Kidney capillary endothelial cell (primary cell): ENCODE measurements at regions not wholly inside any gene's neighbourhood (a gene's known extent, or its start where the extent isn't known, plus 50 kb on each side); places are given as distances from the start of the nearest gene placed in this dataset.

Source experiments
- DNase-seq: peaks from one replicate; pipeline ENCODE4 v3.0.0-alpha.2; 2018; ENCODE audit warnings: low spot score

DNA sequence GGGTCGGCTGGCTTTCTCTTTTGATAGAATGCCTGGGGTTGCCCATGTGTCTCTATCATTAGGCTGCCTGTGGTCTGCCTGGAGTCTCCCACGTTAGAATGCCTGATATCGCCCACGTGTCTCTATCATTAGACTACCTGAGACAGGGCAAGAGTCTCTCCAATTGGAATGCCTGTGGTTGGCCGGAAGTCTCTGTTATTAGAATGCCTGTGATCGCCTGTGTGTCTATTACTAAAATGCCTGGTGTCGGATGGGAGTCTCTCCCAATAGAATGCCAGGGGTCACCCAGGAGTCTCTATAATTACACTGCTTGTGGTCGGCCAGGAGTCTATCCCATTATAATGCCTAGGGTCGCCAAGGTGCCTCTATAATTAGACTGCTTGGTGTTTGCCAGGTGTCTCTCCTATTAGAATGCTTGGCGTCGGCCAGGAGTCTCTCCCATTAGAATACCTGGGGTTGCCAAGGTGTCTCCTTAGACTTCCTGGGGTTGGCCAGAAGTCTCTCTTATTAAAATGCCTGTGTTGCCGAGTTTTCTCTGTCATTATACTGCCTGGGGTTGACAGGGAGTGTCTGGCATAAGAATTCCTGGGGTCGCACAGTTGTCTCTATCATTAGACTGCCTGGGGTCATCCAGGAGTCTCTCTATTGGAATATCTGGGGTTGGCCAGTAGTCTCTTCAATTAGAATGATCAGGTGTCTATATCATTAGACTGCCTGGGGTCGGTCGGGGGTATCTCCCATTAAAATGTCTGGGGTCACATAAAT lies 2272.8 kb downstream of the TP53TG3F start:
- DNase-seq, result no peak

DNA sequence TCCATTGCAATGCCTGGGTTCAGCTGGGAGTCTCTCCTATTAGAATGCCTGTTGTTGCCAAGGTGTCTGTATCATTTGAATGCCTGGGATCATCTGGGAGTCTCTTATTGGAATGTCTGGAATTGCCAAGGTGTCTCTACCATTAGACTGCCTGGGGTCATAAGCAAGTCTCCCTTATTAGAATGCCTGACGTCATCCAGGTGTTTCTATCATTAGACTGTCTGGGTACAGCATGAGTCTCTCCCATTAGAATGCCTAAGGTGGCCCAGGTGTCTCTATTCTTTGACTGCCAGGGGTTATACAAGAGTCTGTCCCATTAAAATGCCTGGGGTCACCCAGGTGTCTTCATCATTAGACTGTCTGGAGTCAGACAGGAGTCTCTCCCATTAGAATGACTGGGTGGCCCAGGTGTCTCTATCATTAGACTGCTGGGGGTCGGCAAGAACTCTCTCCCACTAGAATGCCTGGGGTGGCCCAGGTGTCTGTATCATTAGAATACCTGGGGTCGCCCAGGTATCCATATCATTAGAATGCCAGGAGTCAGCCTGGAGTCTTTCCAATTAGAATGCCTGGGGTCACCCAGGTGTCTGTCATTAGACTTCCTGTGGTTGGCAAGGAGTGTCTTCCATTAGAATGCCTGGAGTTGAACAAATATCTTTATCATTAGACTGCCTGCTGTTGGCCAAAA lies 2274.0 kb downstream of the TP53TG3F start:
- DNase-seq, result no peak

DNA sequence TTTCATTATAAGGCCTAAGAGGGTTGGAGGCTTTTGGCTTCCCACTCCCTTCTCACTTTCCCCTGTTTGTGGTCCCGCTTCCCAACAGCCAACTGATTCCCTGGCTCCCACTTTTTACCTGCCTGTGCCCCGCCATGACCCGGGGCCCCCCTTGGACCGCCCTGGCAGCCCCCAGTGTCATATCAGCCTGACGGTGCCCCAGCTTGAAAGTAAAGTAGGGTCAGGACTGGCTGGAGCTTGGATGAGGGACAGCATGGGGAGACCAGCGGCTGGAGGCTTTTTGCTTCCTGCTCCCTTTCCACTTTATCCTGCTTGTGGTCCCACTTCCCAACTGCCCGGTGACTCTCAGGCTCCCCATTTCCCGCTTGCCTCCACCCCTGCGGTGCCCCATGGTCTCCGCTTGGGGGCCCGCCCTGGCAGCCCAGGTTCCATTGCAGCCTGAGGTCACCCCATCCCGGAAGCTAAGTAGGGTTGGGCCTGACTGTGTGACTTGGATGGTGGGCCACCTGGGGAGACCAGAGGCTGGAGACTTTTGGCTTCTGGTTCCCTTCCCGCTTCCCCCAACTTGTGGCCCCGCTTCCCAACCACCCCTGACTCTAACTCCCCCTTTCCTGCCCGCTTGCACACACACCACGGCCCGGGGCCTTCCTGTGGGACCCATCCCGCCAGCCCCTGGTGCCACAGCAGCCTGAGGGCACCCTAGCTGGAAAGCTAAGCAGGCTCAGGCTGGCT lies 2274.7 kb downstream of the TP53TG3F start:
- no peak for DNase-seq

DNA sequence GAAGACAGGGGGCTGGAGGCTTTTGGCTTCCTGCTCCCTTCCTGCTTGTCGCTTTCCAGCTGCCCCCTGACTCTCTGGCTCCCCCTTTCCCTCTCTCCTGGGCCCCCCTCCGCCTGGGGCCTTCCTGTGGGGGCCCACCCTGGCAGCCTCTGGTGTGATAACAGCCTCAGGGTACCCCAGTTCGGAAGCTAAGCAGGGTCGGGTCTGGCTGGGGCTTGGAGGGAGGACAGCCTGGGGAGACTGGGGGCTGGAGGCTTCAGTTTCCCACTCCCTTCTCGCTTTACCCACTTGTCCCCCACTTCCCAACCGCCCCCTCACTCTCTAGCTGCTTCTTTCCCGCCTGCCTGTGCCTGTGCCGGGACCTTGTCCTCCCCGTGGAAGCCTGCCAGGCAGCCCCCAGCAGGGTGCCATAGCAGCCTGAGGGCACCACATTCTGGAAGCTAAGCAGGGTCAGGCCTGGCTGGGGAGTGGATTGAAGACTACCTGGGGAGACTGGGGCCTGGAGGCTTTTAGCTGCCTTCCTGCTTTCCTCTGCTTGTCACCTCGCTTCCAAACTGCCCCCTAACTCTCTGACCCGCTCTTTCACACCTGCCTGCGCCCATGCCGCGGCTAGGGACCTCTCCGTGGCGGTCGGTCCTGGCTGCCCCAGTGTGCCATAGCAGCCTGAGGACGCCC lies 2275.5 kb downstream of the TP53TG3F start:
- no peak for DNase-seq

DNA sequence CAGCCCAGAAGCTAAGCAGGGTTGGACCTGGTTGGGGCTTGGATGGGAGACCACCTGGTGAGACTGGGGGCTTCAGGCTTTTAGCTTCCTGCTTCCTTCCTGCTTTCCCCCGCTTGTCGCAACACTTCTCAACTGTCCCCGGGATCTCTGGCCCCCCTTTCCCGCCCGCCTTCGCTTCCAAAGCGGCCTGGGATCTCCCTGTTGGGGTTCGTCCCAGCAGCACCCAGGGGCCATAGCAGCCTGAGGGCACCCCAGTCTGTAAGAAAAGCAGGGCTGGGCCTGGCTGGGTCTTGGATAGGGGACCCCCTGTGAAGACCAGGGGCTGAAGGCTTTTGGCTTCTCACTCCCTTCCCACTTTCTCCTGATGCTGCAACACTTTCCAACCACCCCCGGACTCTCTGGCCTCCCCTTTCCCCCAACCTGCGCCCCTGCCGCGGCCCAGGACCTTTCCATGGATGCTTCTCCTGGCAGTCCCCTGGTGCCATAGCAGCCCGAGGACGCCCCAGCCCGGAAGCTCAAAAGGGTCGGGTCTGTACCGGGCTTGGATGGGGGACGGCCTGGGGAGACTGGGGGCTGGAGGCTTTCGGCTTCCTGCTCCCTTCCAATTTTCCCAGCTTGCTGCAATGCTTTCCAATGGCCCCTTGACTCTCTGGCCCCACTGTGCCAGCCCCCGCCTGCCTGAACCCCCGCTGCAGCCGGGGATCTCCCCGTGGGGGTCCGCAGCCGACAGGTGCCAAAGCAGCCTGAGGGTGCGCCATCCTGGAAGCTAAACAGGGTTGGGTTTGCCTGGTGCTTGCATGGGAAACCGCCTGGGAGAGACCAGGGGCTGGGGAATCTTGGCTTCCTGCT lies 2276.2 kb downstream of the TP53TG3F start:
- no peak for DNase-seq

DNA sequence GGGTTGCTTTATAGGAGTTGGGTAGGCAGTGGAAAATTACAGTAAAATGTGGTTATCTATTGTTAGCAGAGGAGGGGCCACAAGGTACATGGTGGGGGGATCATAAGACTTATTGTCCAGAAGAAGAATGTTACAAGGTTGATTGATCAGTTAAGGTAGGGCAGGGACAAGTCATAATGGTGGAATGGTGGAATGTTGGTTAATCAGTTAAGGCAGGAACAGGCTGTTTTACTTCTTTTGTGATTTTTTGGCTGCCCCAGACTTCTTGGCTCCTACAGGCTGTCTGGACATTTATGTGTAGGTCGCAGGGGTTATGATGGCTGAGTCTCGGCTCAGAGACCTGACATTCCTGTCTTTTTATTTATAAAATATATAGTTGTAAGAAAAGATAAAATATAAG lies 2277.1 kb downstream of the TP53TG3F start:
- no peak for DNase-seq

DNA sequence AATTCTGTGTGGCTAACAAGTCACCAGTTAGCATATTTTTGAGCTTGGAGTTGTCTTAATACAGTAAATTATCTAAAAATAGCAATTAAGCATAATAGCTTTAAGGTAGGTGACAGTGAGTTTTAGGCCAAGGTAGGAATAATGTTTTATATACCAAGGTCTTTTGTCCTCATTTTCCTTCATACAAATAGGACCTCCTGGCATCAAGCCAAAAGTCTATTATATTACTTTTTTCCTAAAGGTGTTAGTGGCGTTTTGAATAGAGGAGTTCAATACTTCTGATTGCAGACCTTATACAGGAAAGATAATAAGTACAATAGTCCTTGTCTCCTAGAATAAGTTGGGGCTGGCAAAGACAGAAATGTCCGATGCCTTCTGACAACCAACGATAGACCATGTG lies 2277.7 kb downstream of the TP53TG3F start:
- DNase-seq, result no peak

DNA sequence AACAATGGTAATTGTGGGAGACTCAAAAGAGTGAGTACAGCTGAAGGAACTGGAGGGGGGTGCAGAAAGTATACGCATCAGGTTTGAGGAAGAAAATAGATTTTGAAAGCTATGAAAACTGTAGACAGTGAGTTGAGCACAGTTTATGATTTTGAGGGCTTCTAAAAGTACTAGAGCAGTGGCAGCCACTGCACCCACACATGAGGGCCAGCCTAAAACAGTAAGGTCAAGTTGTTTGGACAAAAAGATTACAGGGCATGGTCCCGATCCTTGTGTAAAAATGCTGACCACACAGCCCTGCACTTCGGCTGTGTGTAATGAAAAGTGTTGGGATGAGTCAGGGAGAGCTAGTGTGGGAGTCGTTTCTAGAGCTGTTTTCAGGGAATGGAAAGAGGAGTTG lies 2282.1 kb downstream of the TP53TG3F start:
- DNase-seq, result no peak

DNA sequence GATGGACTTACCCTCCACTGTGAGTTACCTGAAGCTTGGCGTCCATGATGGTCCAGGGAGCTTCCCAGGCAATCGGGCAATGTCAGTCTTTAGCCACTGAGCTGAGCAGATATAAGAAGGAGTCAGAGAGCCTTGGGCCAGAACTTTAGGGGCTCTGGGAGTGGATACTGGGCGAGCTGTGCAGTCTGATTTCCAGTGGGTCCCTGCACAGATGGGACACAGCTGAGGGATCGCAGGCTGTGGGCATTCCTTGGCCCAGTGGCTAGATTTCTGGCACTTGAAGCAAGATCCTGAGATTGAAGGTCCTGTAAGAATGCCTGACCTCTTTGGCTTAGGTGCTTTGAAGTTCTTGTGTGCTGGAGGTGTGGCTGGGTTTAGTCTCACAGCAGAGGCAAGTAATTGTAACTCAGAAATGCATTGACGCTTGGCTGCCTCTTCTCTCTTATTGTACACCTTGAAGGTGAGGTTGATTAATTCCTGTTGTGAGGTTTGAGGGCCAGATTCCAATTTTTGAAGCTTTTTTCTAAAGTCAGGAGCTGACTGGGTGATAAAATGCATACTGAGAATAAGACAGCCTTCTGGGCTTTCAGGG lies 2283.8 kb downstream of the TP53TG3F start:
- DNase-seq, result no peak

DNA sequence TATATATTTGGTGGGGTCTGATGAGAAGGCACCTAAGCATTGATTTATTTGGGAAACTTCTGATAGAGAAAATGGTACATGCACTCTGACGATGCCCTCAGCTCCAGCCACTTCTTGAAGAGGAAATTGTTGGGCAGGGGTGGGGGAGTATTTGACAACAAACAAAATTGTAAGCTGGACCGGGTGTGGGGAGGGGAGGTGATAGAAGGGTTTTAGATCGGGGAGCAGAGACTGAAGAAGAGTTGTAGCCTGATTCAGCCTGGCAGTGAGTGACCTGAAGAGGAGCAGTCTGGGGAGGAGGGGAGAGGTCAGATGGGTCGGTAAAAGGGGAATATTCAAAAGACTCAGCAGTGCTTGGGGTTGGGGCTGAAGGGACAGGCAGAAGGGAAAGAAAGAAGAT lies 2284.7 kb downstream of the TP53TG3F start:
- no peak for DNase-seq

DNA sequence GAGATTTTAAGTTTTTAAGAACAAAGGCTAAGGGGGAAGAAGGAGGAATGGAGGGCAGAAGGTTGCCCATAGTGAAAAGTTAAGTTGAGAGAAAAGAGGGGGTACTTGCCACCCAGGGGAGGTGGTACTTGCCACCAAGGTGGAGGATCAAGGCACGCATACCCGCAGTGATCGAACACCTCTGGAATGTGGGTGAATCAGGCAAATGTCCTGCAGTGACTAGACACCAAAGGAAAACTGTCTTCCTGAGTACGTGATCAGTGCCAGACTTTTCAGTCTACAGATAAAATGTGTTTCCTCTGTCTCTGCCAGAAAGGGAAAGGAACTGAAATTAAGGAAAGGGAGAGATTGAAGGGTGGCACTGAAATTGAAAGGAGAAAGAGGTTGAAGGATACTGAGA lies 2285.3 kb downstream of the TP53TG3F start:
- DNase-seq, result no peak

DNA sequence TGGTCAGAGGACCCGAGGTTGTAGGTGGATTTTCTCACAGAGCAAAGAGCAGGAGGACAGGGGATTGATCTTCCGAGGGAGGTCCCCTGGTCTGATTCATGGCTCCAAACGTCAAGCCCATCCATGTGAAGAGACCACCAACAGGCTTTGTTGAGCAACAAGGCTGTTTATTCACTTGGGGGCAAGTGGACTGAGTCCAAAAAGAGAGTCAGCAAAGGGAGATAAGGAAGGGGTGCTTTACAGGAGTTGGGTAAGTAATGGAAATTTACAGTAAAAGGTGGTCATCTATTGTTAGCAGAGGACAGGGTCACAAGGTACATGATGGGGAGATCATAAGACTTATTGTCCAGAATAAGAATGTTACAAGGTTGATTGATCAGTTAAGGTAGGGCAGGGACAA lies 2285.8 kb downstream of the TP53TG3F start:
- no peak for DNase-seq

DNA sequence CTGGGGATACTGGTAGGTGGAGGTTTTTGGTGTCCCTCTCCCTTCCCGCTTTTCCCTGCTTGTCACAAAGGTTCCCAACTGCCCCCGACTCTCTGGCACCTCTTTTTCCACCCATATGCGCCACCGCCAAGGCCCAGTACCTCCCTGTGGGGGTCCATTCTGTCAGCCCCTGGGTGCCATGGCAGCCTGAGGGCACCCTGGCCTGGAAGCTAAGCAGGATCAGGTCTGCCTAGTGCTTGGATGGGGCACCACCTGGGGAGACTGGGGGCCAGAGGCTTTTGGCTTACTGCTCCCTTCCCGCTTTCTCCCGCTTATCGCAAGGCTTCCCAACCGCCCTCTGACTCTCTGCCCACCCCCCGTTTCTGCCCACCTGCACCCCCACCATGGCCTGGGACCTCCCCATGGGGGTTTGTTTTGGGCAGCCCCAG lies 2286.4 kb downstream of the TP53TG3F start:
- no peak for DNase-seq

DNA sequence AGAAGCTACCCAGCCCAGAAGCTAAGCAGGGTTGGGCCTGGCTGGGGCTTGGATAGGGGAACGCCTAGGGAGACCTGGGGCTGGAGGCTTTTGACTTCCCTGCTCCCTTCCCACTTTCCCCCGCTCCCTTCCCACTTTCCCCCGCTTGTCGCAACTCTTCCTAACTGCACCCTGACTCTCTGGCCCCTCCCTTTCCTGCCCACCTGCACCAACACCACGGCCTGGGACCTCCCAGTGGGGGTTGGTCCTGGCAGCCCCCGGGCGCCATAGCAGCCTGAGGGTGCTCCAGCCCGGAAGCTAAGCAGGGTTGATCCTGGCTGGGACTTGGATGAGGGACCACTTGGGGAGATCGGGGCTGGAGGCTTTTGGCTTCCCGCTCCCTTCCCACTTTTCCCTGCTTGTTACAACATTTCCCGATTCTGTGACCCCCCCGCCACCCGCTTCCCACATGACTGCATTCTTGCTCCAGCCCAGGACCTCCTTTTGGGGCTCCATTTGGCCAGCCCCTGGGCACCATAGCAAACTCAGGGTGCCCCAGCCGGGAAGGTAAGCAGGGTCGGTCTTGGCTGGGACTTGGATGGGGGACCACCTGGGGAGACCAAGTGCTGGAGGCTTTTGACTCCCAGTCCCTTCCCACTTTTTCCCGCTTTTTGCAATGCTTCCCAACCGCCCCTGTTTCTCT lies 2287.0 kb downstream of the TP53TG3F start:
- no peak for DNase-seq

DNA sequence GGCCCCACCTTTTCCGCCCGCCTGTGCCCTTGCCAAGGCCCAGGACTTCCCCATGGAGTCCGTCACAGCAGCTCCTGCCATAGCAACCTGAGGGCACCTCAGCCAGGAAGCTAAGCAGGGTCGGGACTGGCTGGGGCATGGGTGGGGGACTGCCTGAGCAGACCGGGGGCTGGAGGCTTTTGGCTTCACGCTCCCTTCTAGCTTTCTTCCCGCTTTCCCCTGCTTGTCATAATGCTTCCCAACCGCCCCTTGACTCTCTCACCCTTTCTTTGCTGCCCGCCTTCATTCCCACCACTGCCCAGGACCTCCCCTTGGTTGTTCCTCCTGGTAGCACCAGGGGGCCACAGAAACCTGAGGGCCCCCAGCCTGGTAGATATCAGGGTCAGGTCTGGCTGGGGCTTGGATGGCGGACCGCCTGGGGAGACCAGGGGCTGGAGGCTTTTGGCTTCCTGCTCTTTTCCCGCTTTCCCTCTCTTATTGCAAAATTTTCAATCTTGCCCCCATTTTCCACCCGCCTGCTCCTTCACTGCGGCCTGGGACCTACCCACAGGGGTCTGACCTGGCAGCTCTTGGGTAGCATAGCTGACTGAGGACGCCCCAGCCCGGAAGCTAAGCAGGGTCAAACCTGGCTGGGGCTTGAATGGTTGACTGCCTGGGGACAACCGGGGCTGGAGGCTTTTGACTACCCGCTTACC lies 2287.7 kb downstream of the TP53TG3F start:
- DNase-seq, result no peak

DNA sequence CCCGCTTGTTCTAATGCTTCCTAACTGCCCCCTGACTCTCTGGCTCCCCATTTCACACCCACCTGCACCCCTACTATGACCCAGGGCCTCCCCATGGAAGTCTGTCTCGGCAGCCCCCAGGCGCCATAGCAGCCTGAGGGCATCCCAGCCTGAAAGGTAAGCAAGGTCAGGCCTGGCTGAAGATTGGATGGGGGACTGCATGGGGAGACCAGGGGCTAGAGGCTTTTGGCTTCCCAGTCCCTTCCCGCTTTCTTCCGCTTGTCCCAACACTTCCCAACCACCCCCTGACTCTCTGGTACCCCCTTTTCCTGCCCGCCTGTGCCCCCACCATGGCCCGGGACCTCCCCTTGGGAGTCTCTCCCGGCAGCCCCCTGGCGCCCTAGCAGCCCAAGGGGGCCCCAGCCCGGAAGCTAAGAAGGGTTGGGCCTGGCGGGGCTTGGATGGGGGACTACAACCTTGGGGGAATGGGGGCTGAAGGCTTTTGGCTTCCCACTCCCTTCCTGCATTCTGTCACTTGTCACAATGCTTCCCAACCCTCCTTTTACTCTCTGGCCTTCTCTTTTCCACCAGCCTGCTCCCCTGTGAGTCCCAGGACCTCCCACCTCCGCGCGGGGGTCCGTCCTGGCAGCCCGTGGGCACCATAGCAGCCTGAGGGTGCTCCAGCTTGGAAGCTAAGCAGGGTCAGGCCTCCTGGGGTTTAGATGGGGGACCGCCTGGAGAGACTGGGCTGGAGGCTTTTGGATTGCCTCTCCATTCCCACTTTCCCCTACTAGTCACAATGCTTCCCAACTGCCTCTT lies 2288.4 kb downstream of the TP53TG3F start:
- DNase-seq, result no peak

DNA sequence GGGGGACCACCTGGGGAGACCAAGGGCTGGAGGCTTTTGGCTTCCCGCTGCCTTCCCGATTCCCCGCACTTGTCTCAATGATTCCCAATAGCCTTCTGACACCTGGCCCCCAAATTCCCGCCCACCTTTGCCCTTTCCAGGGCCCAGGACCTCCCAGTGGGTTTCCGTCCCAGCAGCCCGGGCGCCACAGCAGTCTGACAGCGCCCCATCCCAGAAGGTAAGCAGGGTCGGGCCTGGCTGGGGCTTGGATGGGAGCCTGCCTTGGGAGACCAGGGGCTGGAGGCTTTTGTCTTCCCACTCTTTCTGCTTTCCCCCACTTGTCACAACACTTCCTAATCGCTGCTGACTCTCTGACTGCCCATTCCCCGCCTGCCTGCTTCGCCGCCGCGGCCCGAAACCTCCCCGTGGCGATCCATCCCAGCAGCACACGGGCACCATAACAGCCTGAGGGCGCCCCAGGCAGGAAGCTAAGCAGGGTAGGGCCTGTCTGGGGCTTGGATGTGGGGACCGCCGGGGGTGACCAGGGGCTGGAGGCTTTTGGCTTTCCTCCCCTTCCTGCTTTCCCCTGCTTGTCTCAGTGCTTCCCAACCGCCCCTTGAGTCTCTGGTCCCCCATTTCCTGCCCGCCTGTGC lies 2289.3 kb downstream of the TP53TG3F start:
- no peak for DNase-seq

DNA sequence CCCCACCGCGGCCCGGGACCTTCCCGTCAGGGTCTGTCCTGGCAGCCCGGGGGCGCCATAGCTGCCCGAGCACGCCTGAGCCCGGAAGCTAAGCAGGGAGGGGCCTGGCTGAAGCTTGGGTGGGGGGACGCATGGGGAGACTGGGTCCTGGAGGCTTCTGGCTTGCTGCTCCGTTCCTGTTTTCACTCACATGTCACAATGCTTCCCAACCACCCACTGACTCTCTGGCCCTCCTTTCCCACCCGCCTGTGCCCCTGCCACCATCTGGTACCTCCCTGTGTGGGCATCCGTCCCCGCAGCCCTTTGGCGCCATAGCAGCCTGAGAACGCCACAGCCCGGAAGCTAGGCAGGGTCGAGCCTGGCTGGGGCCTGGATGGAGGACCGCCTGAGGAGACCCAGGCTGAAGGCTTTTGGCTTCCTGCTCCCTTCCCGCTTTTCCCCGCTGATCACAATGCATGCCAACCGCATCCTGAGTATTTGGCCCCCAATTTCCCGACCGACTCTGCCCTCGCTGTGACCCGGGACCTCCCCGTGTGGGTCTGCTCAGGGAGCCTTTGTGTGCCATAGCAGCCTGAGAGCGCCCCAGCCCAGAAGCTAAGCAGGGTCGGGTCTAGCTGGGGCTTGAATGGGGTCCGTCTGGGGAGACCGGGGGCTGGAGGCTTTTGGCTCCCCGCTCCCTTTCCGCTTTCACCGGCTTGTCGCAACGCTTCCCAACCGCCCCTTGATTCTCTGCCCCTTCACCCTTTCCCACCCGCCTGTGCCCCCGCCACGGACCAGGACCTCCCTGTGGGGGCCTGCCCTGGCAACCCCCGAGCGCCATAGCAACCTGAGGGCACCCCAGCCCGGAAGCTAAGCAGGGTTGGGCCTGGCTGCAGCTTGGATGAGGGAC lies 2290.1 kb downstream of the TP53TG3F start:
- DNase-seq, result no peak
